NOMO-1 (cell line): ENCODE measurements at regions not wholly inside any gene's neighbourhood (a gene's known extent, or its start where the extent isn't known, plus 50 kb on each side); places are given as distances from the start of the nearest gene placed in this dataset.

Experiments used
- DNase-seq, 2 experiments: peaks; one replicate each; lab custom pipeline; 2025; ENCODE audit not compliant: unreplicated experiment in 2 of 2; lab: John Stamatoyannopoulos, UW

DNA sequence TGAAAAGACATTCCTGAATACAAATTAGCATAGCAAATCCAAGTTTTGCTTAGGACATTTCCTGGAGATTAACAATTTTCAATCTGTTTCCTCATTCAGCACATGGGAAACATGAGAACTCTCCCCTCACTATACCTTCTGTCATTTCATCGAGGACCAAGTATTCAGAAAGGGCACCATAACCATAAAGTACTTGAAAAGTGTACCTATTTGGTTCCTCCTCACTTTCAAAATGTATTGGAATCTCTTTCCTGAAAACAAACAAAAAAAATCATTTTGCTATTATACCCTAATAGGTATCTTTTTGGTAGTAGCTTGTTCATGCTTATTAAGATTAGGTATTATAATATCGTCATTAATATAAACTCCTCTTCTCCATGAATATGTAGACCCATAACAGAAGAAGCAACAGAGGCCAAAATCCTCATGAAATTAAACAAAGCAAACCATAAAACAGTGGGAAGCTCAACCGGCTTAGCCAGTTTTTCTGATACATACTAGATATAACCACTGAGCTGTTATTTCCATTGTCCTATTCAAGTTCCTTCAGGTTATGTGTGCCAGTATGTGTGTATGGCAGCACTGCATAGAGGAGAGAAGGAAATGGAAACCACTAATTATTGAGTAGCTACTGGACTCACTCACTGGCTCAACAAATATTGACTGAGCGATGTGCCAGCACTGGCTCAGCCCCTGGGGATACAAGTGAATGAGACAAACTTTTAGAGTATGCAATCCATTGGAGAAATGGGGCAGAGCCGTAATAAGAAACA lies 274.0 kb downstream of the MAFB start:
- DNase-seq = no peak

DNA sequence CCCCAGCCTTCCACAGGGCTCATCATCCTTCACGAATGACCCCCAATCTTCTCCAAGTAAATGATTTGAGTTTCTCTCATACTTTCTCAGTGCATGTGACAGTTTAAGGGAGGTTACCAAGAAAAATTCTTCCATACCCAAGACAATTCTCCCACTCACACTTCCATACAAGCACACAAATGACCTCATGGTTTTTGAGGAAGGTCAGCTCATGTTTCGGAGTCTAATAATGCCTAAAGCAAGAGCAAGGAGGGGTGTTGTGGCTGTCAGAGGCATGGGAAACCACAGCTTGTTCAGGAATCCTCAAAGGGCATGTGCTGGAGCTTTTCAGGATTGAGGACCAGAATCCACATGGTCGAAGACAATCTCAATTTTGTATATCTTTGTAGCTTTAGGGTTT lies 279.0 kb downstream of the MAFB start:
- no peak for DNase-seq

DNA sequence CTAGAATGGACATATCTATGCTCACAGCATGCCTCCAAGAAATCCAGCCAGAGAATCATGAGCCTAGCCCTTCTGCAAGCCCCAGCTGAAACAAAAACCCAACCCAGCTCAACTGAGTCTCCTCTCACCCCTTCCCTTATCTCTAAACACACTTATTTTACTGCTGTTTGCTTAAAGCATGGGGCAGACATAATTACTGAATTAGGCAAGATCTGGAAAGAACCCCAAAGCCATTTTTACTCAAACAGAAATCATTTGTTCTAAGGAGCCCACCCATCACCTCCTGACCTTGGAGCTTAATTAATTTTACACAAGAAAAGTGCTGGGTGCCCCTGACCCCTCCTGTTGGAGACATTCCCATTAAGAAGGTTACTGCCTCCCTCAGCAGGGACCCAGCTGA lies 291.6 kb downstream of the MAFB start:
- DNase-seq = no peak

DNA sequence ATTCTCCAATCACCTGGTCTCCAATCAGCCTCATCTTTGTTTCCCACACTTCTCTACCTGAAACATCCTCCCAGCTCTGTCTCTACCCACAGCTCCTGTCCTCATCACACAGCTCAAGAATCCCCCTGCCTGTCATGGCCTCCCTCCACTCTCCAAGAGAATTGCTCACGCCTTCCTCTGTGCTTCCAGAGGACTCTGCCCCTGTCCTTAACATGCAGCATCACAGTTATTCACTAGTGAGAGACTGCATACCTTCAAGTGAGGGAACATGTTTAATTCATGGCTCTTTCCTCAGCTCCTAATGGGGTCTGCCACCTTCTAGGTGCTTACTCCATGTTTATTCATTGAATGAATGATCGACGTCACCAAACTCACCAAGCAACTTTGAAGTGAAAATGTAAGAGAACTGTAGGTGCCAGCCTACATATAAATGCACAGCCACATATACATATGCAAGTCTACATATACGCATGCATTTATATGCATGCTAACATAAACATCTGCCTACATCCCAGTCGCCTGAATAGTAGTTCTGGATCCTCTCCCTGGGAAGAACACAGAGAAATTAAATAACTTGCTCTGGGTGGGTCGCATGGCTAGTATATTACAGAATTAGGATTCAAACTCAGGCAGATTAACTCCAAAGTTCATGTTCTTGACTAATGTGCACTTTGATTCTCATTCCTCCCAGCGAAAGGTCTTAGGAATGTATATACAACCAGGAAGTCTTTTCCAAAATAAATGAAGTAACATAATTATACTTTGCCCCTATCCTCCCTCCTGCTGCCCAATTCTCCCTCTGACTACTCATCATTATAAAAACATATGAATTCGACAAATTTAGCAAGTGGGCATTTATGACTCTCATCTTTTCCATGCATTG lies 295.6 kb downstream of the MAFB start:
- no peak for DNase-seq

DNA sequence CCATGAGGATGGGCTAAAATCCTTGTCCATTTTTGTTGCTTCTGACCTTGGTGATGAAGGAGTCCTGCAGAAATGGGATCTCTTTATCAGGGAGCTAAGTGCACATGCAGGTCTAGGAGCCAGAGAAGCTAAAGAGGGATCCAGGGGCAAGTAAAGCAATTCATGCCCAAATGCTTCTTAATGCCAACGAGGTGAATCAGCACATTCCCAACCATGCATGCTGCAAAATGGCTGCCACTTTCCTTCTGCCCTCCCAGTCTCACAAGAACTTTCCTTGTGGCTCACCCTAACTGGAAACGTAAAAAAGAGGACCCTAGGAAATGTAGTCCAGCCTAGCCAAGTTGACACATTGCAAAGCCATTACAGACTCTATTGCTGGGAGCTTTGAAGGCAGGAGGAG lies 298.4 kb downstream of the MAFB start:
- DNase-seq = no peak

DNA sequence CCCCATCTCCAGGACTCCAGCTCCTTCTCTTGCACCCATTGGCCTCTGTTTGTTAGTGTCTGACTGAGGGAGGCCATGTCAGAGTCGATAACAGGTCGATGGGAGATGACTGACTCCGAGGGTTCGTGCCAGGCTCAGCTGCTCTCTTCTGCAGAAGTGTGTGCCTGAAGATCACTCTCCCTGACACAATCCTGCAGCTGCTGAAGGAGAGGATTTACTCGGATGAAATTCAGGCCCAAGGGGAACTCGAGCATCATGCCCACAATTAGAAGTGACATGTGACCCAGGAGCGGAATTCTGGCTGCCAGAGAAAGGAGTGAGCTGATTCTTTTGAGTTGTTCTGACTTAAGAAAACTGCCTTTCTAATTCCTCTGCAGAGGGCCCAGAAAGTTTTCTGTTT lies 318.2 kb downstream of the MAFB start:
- DNase-seq = no peak

DNA sequence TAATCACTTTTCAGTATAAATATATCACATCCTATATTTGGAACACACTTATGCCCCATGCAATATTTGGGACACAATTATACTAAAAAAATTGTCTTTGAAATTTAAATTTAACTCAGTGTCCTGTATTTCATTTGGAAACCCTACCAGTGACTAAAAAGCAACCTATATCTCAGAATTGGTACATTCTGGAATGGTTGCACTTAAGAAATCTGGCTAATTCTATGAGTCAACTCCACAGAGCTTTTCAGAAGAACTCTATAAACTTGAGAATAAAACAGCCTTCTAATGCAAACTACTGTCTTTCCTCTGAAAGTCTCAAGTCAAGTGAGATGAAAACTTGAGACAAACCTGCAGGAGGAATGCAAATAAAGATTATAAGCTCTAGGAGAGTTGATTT lies 320.2 kb downstream of the MAFB start:
- DNase-seq = no peak

DNA sequence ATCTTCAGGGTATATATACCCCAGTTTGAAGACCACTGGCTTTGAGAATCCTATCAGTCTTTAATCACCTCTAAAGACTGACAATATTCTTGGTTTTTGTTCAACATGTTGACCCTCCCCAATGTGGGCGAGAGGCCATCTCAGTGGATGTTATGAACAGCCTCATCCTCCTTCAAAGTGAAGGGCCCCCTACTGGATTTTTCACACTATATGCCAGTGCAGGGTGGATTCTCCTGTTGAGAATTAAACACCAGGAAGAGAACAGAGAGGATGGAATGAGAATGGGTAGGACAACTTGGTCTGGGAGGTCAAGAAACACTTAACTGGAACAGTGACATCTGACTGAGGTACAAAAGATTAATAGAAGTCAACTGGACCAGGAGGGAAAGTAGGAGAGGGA lies 327.1 kb downstream of the MAFB start:
- DNase-seq = no peak

DNA sequence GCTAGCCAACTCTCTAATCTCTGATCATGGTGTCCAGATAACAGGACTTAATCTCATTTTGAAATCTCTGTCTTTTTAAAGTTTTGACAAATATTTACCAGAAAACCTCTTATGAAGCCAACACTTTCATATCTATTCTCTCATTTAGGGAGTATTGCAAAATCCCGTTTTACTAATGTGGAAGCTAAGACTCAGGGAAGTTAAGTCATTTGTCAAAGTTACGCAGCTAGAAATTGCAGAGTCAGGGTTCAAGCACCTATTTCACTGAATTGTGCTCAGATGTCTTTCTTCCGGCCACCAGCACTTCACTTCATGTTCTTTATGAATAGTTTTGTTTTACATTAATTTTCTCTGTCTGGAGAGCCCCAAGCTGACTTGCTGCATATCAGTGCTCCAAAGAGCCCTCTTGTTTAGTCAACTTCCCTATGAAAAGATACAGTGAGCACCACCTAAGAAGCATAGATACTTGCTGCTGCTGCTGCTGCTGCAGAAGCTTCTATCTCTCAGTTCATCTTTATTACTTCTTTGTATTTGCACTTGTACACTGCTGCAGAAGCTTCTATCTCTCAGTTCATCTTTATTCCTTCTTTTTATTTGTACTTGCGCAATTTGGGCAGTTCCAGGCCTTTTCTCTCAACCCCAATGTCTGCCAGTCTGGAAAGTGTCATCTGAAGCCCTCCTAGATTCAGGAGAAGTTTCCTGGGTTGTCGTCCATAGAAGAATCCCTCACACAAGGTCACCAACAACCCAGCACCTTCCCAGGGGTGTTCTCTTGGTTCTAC lies 329.7 kb downstream of the MAFB start:
- DNase-seq = peak; percentile 39 to 47

DNA sequence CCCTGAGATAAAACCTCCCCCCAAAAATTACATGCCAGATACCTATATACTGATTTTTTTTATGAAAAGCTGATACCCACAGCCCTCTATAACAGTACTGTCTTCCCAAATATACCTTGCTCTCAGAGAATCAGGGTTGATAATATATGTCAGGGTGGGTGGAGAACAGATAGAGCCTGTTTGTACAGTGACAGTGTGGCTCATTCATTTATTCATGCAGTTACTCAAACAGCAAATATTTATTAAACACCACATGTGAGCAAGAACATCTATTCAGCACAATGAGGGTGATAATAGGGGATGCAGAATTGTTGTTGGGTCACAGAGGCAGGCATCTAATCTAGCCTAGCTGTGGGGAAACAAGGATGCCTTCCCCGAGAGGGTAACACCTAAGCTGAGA lies 334.2 kb downstream of the MAFB start:
- no peak for DNase-seq

DNA sequence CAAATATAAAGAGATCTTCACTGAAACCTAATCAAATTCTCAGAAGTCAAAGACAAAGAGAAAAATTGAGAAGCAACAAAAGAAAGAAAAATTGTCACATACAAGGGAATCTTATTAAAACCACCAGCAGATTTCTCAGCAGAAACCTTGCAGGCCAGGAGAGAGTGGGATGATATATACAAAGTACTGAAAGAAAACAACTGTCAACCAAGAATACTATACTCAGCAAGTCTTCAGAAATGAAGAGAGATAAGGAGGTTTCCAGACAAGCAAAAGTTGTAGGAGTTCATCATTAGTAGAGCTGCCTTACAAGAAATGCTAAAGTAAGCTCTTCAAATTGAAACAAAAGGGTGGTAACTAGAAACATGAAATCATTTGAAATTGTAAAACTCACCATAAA lies 345.6 kb downstream of the MAFB start:
- DNase-seq = no peak

DNA sequence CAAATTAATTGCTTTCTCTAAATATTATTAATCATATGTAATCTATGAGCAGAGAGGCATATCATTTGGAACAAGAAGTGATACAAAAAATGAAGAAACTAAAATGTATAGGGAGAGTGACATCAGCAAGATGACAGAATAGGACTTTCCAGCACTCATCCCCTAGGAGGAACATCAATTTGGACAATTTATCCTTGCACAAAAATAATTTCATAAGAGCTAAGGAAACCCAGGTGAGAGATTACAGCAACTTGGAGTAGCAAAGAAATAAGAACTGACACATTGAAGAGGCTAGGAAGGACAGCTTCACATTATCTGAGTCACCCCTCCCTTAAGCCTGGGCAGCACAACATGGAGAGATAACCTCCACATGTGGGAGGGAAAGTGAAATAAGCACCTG lies 347.5 kb downstream of the MAFB start:
- DNase-seq = no peak

DNA sequence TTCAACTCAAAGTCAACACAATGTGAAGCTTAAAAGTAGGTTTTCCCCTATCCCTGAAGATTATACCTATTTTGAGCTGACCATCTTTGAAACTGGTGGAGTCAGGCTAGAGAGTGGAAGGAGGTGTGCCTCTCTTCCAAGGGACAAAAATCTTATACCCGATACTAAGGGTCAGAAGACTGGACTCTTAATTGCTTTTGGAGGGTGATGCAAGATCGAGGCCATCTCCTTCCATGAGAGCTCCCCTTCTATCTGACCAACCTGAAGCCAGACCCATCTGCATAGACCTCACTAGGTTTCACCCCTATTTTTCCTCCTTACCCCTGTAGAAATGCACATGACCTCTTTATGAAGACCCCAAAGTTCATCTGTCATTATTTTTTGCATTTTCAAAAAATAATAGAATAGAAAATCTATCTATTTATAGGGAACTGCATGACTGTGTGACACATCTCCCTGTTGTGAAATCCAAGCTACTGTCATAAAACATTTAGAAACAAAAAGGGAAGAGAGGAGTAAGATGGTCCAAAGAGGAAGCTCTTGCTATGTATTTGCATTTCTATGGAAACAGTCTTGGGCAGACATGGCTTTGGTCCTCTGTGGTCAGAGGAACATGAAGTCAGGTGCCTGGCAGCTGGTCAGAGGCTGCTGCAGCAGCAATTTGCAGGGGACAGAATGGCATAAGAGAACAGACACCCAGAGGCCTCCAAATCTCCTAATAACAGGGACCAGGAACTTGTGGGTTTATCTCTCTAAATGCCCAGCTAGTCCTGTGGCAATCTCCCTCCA lies 349.2 kb downstream of the MAFB start:
- peak; percentile 92 to 100 for DNase-seq

DNA sequence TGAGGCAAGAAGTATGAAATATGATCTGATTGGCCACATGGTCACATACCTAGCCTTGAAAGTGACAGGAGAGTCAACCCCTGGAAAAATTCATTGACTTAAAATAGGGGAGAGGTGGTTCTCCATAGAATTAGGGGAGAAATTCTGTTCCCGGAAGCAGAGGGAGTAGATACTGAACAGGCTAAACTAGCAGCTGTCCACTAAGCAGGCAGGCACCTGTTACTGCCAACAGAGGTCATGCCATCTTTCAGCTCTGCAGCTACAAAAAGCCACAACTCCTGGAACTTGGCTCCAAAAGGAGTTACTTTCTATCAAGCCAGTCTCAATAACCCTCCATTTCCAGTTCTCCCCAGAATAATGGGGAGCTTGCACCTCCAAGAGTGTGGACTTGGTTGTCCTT lies 352.5 kb downstream of the MAFB start:
- DNase-seq = no peak

DNA sequence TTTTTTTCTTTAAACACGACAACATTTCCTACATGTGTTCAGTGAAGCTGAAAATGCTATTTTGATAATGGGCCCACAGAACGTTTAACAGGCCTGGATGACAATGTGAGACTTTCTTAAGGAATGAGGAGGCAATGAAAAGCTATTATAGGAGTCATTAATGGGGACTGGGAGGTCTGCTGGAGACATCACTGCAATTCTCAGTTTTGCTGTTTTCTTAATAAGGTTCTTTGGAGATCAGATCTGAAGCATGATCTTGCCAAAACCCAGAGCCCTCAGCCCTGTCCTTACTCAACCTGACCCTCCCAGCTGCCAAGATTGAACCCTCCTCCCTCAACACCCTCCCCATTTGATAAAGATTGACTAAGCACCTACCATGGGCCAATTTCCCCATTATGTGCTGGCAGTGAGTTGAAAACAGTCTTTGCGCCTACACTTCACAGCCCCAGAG lies 353.1 kb downstream of the MAFB start:
- no peak for DNase-seq

DNA sequence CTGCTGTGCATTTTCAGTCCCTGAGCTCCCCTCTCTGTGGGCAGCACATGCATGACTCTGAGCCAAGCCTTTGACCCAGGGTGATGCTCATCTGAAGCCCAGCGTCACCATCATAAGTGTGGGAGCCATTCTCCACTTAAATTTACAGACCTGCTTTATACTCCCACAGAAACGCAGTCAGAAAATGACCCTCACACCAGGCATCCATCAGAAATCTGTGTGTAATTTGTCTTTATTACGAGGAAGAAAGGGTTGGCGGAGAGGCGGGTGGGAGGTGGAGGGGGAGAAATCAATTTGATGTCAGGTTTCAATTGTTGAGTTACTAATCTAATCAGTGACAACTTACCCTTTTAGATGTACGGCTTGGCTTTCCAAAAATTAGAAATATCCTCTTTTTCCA lies 353.6 kb downstream of the MAFB start:
- no peak for DNase-seq

DNA sequence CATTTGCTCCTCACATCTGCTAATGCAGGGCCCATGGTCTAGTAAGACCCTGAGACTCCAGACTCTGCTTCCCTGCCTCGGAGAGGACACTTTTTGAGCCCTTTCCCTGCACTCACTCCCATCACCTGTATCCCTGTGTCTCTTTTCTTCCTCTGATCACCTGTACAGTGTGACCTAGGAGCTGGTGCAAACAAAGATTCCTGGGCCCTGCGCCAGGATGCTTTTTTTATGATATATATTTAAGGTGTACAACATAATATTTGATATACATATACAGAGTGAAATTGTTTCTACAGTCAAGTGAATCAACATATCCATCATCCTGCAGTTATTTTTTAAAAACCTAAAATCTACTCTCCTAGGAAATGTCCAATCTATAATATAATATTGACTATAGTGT lies 355.4 kb downstream of the MAFB start:
- no peak for DNase-seq

DNA sequence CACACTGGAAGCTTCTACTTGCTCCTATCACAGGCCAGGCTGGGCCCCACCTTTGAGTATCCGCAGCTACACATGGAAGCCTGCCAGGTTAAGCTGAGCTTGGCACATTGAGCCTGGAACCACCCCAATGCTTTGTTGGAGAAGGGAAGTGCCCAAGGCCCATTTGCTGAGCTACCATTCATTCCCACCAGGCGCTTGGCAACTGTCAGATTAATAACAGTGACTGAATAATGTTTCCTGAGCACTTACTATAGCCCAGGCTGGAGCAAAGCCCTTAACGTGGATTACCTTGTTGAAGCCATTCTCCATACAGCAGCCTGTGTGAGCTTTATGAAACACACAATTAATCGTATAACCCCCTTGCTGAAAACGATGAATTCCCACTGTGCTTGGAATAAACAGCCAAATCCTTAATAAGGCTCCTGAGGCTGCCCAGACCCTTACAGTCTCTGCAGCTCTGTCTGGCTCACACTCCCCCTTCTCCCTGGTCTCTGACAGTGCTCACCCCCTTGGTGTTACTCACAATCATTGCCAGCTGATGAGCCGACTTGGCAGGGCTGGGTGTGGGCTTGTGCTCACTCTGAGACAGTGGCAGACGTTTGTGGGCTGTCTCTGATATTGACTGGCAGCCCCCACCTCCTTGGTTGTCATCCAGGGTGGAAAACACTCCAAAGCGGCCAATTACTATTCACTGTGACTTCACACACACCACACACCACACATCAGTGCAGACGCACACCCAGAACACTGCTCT lies 357.1 kb downstream of the MAFB start:
- DNase-seq = no peak

DNA sequence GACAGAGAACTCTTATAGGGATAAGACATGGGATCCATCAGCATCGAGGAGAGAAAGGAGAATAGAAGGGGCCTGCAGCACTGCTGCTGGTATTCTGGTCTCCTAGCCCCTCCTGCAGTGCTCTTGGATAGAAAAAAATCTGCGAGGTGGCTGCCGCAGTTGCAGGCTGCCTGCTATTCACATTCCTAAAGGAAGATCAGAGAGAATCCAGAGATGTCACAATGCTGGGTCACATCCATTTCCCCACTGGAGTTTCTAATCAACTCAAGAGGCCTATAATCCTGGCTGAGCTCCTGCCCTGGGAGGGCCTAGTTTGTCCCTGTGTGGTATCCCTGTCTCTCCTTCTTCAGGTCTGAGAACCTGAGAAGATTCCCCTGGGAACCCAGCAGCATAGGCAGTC lies 357.8 kb downstream of the MAFB start:
- no peak for DNase-seq

DNA sequence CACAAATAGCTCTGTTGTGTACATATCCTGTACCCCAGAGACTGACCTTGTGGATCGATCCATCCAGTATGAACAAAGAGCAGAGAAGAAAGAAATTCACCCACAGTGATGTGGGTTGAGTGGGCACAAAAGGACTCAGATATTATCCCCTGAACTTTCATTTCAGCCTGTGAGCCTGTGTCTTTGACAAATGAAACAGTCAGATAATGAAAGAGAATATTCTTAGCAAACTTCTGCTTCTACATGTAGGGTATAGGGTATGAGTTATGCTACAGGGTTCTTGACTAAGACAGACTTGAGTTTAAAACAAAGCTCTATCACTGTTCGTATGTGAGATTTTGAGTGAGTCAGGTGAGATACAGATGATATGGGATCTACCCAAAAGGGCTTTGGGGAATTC lies 359.7 kb downstream of the MAFB start:
- no peak for DNase-seq
